GM19238 (cell line): ENCODE measurements at regions not wholly inside any gene's neighbourhood (a gene's known extent, or its start where the extent isn't known, plus 50 kb on each side); places are given as distances from the start of the nearest gene placed in this dataset.
"Not testable (repeated sequence)": the region's sequence is repeated elsewhere in the genome, so short reads cannot be mapped to it uniquely, and the experiment has no call there.

ENCODE experiments used
- DNase-seq: peaks from one replicate; pipeline ENCODE4 v3.0.0; 2011; ENCODE audit warnings: low spot score; ENCODE audit not compliant: insufficient read length

DNA sequence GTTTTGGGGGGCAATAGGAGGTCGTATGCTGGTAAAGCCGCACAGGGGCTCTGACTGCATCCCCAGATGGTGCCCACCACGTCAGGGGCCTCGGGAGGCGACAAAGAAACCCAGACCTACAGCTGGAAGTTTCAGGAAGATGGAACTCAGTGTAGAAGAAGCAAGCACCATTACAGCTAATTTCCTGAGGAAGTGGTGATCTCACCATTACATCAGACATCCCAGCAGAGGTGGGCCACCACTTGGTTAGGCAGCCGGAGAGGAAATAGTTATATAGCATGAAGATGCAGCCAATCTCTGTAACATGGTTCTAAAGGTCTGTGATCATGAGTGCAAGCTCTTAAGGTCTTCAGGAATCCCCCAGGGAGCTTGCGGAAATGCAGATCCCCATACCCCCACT, 127.3 kb upstream of the PCBD1 start:
- DNase-seq = no peak

GRCh38 chr10:71020061-71020460, 131.7 kb upstream of the PCBD1 start:
- not testable (repeated sequence) for DNase-seq

GRCh38 chr10:71021402-71021801, 133.0 kb upstream of the PCBD1 start:
- DNase-seq = no peak

DNA sequence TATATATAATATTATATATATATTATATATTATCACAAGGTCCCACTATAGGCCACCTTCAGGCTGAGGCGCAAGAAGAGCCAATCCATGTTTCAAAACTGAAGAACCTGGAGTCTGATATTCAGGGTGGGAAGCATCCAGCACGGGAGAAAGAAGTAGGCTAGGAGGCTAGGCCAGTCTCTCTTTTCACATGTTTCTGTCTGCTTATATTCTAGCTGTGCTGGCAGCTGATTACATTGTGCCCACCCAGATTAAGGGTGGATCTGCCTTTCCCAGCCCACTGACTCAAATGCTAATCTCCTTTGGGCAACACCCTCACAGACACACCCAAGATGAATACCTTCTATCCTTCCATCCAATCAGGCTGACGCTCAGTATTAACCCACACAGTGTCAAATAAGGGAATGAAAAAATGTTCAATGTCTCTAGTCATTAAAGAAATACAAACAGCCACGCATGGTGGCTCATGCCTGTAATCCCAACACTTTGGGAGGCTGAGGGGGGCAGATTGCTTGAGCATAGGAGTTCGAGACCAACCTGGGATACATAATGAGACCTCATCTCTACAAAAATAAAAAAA, 135.4 kb upstream of the PCBD1 start:
- DNase-seq = no peak

DNA sequence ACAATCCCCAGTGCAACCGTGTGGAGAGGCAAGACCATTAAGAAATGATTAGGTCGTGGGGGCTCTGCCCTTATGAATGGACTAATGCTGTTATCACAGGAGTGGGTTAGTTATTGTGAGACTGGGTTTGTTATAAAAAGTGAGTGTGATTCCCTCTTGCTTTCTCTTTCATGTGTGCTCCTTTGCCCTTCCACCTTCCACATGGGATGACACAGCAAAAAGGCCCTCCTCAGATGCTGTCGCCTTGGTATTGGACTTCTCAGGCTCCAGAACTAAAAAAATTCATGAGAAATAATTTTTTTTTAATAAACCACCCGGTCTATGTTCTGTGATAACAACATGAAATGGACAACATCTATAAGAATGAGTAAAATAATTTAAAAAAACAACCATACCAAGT, 136.1 kb upstream of the PCBD1 start:
- DNase-seq = no peak

DNA sequence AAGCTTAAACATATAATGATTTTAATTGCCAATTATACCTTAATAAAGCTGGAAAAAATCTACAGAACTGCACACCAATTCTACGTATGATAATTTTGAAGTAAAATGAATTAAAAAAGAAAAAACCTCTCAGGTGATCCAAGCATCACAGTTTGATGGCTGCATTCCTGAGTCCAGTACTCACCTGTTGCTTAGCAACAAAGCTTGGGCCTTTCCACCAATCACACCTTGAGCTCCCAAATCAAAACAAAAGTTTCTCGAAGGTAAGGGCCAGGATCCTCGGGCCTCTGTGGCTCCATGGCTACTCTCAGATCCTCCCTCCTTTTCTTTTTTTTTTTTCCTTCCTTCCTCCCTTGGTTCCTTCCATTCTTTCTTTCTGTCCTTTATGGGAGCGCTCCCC, 137.2 kb upstream of the PCBD1 start:
- DNase-seq = no peak

DNA sequence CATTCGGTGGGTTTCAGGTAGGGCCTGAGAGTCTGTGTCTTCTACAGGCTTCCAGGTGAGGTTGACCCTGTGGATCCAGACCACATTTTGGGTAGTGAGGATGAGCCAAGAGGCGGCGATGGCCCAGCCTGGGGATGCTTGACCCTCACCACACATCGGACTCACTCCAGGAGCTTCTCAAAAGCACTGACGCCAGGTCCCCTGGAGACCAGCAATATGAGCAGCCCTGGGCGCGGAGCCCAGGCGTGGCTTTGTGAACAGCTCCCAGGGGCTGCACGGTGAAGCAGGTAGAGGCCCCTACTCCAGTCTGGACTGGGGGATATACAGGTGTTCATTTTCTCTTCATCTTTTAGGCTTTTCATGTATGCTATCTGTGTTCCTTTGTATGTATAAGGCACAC, 139.7 kb upstream of the PCBD1 start:
- DNase-seq = no peak

DNA sequence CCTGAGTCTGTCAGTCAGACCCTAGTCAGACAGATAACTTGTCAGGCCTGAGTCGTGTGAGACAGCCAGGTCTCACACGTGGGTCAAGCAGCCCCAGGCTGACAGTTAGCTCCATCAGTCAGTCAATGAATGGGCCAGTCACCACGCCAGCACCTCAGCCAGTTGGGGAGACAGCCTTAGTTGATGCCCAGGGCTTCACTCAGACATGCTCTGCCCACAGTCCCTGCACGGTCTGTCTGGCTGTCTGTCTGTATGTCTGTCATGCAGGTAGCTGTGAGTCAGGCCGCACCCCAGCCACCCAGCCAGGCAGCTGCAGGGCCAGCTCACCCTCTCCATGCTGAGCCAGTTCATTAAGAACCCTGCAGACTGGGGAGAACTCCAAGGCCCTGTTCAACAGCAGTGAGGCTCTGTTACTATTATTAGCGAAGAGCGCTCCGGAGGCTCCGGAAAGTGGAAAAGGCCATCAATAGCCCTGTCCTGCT, 141.1 kb upstream of the PCBD1 start:
- DNase-seq = no peak

DNA sequence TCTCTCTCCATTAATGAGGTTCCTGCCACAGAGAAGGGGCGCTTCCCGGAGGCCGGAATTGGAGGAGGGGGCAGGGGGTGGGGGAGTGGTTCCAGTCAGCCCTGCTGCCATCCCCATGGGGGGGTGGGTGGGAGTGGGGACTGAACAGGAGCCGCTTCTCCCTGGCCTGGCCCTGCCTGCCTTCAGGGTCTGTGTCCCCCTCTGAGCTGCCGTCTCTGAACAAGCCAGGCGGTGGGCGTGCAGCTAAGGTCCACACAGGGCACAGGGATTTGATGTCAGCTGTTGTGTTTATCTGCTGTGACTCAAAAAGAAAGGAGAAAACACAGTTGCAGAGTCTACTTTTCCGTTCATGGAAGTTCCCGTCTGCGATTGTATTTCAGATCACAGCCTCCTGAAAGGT, 141.5 kb upstream of the PCBD1 start:
- DNase-seq = no peak

GRCh38 chr10:71031026-71031425, 142.7 kb upstream of the PCBD1 start:
- DNase-seq = no peak

GRCh38 chr10:71031603-71032002, 143.2 kb upstream of the PCBD1 start:
- DNase-seq = no peak

DNA sequence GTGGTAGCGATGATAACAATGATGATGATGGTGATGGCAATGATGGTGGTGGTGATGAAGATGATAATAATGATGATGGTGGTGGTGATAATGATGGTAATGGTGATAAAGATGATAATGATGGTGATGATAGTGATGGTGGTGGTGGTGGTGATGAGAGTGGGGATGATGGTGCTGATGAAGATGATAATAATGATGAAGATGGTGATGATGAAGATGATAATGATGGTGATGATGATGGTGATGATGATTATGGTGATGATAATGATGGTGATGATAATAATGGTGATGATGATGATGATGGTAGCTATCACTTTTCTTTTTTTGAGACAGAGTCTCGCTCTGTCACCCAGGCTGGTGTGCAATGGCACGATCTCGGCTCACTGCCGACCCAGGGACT, 144.5 kb upstream of the PCBD1 start:
- DNase-seq = no peak

- DNase-seq = no peak
Observed at GRCh38 chr10:71033396-71033980, 145.1 kb upstream of the PCBD1 start.

DNA sequence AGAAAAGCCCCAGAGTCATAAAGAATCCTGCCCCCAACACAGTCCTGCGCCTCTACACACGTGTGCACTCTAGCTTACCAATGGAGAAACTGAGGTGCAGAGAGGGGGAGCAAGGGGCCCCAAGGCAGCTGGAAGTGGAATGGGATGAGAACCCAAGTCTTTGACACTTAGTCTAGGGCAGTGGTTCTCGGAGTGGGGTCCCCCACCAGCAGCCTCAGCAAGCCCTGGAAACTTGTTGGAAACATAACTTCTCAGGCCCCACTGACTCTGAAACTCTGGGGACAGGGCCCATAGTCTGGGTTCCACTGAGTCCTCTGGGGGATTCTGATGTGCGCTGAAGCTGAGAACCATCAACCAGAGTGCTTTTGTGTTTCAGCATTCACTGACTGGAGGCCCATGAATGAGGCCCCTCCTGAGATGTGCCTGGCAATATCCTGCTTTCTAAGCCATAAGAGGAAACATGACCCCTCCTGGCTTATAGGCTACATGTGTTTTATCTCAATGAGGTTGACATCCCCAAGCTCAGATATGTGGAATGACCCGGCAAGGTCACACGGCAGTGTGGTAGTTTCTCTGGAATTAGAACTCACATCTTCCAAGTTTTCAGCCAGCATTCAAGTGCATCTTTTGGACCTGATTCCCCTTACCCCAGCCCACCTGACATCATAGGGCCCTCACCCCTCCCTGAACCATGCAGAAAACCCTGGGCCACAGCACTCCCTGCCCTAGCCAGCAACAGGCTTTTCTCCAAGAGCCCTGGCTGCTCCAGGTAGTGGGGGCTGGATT, 147.3 kb upstream of the PCBD1 start:
- no peak for DNase-seq

GRCh38 chr10:71036297-71036966, 148.1 kb upstream of the PCBD1 start:
- no peak for DNase-seq

DNA sequence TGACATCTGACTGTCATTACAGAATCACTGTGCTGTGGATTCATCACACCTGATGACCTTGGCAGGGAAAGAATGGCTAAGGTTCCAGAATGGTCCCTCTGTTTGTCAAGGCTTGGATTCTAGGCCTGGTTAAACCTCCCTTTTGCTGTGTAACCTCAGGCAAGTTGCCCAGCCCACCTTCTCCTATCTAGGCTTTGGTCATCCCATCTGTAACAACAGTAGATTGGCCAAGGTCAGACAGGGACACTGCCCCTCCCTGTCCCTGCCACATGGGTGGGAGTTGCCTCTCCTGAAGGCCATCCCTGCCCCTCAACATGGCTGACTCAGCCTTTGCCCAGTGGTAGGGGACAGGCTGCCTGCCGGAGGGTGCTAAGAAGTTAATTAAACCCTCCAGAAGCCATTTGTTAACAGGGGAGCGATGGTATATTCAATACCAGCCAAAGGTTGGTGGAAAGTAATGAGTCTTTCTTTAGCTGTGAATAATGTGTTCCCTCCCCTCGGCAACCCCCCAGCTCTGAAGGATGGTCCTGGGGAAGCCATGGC, 149.8 kb upstream of the PCBD1 start:
- no peak for DNase-seq

- DNase-seq = no peak
Observed at GRCh38 chr10:71038921-71039320, 150.6 kb upstream of the PCBD1 start.

DNA sequence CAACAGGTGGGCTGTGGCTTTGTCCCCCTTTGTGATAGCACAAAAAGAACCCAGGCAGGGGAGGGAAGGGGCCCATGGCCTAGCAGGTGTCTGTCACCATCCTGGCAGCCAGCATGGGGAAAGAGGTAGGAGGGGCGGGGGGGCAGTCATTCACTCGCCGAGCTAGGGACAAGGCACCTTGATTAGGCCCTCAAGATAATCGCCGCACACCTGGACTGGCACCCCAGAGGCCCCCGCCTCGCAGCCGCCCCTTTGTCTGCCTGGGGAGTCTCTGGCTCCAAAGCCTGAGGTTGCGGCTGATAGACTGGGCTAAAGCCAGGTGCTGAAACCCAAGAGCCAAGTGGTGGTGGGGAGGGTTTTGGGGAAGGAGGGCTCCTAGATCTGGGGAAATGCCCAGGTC, 151.2 kb upstream of the PCBD1 start:
- DNase-seq = no peak

GRCh38 chr10:71040343-71040742, 152.0 kb upstream of the PCBD1 start:
- no peak for DNase-seq

- DNase-seq = no peak
Observed at GRCh38 chr10:71040846-71041605, 152.7 kb upstream of the PCBD1 start.

GRCh38 chr10:71042216-71042615, 153.9 kb upstream of the PCBD1 start:
- no peak for DNase-seq
